ENCODE measurements at regions not wholly inside any gene's neighbourhood (a gene's known extent, or its start where the extent isn't known, plus 50 kb on each side); places are given as distances from the start of the nearest gene placed in this dataset.

- in situ Hi-C loops (cut with HindIII; ENCODE audit: low pct_unique_long_range_greater_than_20kb, low sequenced_read_pairs), result no loop called here
- DNase-seq (ENCODE audit: low read depth in 1 of 2, low spot score in 1 of 2), result no peak
- no peak for TF ChIP-seq JUND (IDR thresholded peaks at IDR 0.05; ENCODE audit: low read depth)
Measured at GRCh38 chr2:47302308-47302707, 66.8 kb upstream of the EPCAM start.

GRCh38 chr2:47301731-47302130 is 67.4 kb upstream of the EPCAM start:
- in situ Hi-C loops (cut with HindIII; ENCODE audit: low pct_unique_long_range_greater_than_20kb, low sequenced_read_pairs), result no loop called here
- no peak for TF ChIP-seq JUND (IDR thresholded peaks at IDR 0.05; ENCODE audit: low read depth)
- DNase-seq (ENCODE audit: low read depth in 1 of 2, low spot score in 1 of 2), result no peak

- no peak for DNase-seq (ENCODE audit: low read depth in 1 of 2, low spot score in 1 of 2)
- TF ChIP-seq JUND (IDR thresholded peaks at IDR 0.05; ENCODE audit: low read depth), result no peak
- in situ Hi-C loops (cut with HindIII; ENCODE audit: low pct_unique_long_range_greater_than_20kb, low sequenced_read_pairs), result no loop called here
Measured at GRCh38 chr2:47301277-47301618, 67.9 kb upstream of the EPCAM start.

- DNase-seq (ENCODE audit: low read depth in 1 of 2, low spot score in 1 of 2), result no peak
- in situ Hi-C loops (cut with HindIII; ENCODE audit: low pct_unique_long_range_greater_than_20kb, low sequenced_read_pairs), result no loop called here
- no peak for TF ChIP-seq JUND (IDR thresholded peaks at IDR 0.05; ENCODE audit: low read depth)
Measured at GRCh38 chr2:47300609-47301276, 68.4 kb upstream of the EPCAM start.

GRCh38 chr2:47300081-47300480 is 69.0 kb upstream of the EPCAM start:
- DNase-seq (ENCODE audit: low read depth in 1 of 2, low spot score in 1 of 2), result no peak
- no peak for TF ChIP-seq JUND (IDR thresholded peaks at IDR 0.05; ENCODE audit: low read depth)
- in situ Hi-C loops (cut with HindIII; ENCODE audit: low pct_unique_long_range_greater_than_20kb, low sequenced_read_pairs), result no loop called here

- DNase-seq (ENCODE audit: low read depth in 1 of 2, low spot score in 1 of 2), result no peak
- in situ Hi-C loops (cut with HindIII; ENCODE audit: low pct_unique_long_range_greater_than_20kb, low sequenced_read_pairs), result no loop called here
Measured at GRCh38 chr2:47299555-47299954, 69.6 kb upstream of the EPCAM start.

GRCh38 chr2:47298771-47299170 is 70.3 kb upstream of the EPCAM start:
- in situ Hi-C loops (cut with HindIII; ENCODE audit: low pct_unique_long_range_greater_than_20kb, low sequenced_read_pairs), result no loop called here

More at GRCh38 chr2:47299555-47299954, 69.6 kb upstream of the EPCAM start:
- no peak for TF ChIP-seq JUND (IDR thresholded peaks at IDR 0.05; ENCODE audit: low read depth)

GRCh38 chr2:47297767-47298425 is 71.2 kb upstream of the EPCAM start:
- in situ Hi-C loops (cut with HindIII; ENCODE audit: low pct_unique_long_range_greater_than_20kb, low sequenced_read_pairs), result no loop called here
- TF ChIP-seq JUND (IDR thresholded peaks at IDR 0.05; ENCODE audit: low read depth), result no peak

More at GRCh38 chr2:47298771-47299170, 70.3 kb upstream of the EPCAM start:
- no peak for TF ChIP-seq JUND (IDR thresholded peaks at IDR 0.05; ENCODE audit: low read depth)
- no peak for DNase-seq (ENCODE audit: low read depth in 1 of 2, low spot score in 1 of 2)

GRCh38 chr2:47295981-47296635 is 73.0 kb upstream of the EPCAM start:
- no peak for TF ChIP-seq JUND (IDR thresholded peaks at IDR 0.05; ENCODE audit: low read depth)
- in situ Hi-C loops (cut with HindIII; ENCODE audit: low pct_unique_long_range_greater_than_20kb, low sequenced_read_pairs), result no loop called here
- DNase-seq (ENCODE audit: low read depth in 1 of 2, low spot score in 1 of 2), result peak in 1 of 2 experiments; percentile 39

More at GRCh38 chr2:47297767-47298425, 71.2 kb upstream of the EPCAM start:
- DNase-seq (ENCODE audit: low read depth in 1 of 2, low spot score in 1 of 2), result no peak

GRCh38 chr2:47295131-47295980 is 73.8 kb upstream of the EPCAM start:
- TF ChIP-seq JUND (IDR thresholded peaks at IDR 0.05; ENCODE audit: low read depth), result no peak
- in situ Hi-C loops (cut with HindIII; ENCODE audit: low pct_unique_long_range_greater_than_20kb, low sequenced_read_pairs), result no loop called here
- peak in 1 of 2 experiments; percentile 12 for DNase-seq (ENCODE audit: low read depth in 1 of 2, low spot score in 1 of 2)

- in situ Hi-C loops (cut with HindIII; ENCODE audit: low pct_unique_long_range_greater_than_20kb, low sequenced_read_pairs), result no loop called here
- DNase-seq (ENCODE audit: low read depth in 1 of 2, low spot score in 1 of 2), result no peak
- no peak for TF ChIP-seq JUND (IDR thresholded peaks at IDR 0.05; ENCODE audit: low read depth)
Measured at GRCh38 chr2:47293976-47294375, 75.1 kb upstream of the EPCAM start.

- DNase-seq (ENCODE audit: low read depth in 1 of 2, low spot score in 1 of 2), result no peak
- TF ChIP-seq JUND (IDR thresholded peaks at IDR 0.05; ENCODE audit: low read depth), result no peak
- in situ Hi-C loops (cut with HindIII; ENCODE audit: low pct_unique_long_range_greater_than_20kb, low sequenced_read_pairs), result no loop called here
Measured at GRCh38 chr2:47288864-47289263, 80.2 kb upstream of the EPCAM start.

Data from T47D (cell line).